Hepatocyte (in vitro differentiated cells): ENCODE measurements at regions not wholly inside any gene's neighbourhood (a gene's known extent, or its start where the extent isn't known, plus 50 kb on each side); places are given as distances from the start of the nearest gene placed in this dataset.

ENCODE experiments used
- CTCF ChIP-seq: fragments of 200-600 bp; sonication (generic); IDR thresholded peaks from 2 replicates; pipeline ENCODE4 v1.5.1; 2016; ENCODE audit warnings: antibody characterized with exemption, mild to moderate bottlenecking; ENCODE audit not compliant: poor library complexity
- EZH2 ChIP-seq: fragments of 200-600 bp; sonication (generic); IDR thresholded peaks from 2 replicates; pipeline ENCODE4 v1.6.1; 2016; ENCODE audit warnings: antibody characterized with exemption, mild to moderate bottlenecking, borderline replicate concordance
- EZH2phosphoT487 ChIP-seq: fragments of 200-600 bp; sonication (generic); IDR thresholded peaks from one replicate; pipeline ENCODE4 v1.6.1; 2018; ENCODE audit warnings: antibody characterized with exemption, mild to moderate bottlenecking, low read depth, moderate library complexity; ENCODE audit not compliant: unreplicated experiment, severe bottlenecking

DNA sequence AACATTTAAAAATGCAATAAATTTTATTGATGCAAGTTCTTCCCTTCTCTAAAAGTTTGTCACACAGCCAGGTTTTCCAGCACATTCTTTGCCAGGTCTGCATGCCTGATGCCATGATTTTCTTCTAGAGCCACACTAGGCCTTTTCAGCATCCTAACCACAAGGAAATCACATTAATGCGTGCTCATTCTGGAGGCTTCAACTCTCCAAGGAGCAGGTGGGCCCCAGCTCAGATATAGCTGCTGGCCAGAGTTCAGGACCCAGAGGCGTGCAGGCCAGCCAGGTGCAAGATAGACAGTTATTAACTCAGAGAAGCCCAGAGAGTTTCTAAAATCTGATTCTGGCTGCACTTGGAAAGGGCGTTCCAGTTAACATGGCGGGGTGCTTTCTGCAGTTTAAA, 124.5 kb upstream of the MAF start:
- TF ChIP-seq CTCF (no peak), EZH2 (no peak), EZH2phosphoT487 (no peak)
